Uterus (tissue), 3 donors: ENCODE measurements at regions not wholly inside any gene's neighbourhood (a gene's known extent, or its start where the extent isn't known, plus 50 kb on each side); places are given as distances from the start of the nearest gene placed in this dataset.

Source experiments
- DNase-seq, 2 donors: peaks; one replicate each; pipeline ENCODE4 v3.0.0-alpha.2; 2019 to 2020
- H3K27ac ChIP-seq, 2 donors: fragments of 200-600 bp; sonication (generic); 1 replicate in 1 of 2; 2 replicates in 1 of 2; pipeline ENCODE4 v1.5.1; 2016 to 2018
- H3K27me3 ChIP-seq, 2 donors: fragments of 200-600 bp; sonication (generic); one replicate each; pipeline ENCODE4 v1.5.1; 2018 to 2019; ENCODE audit warnings: control low read depth in 1 of 2
- H3K36me3 ChIP-seq, 2 donors: fragments of 200-600 bp; sonication (generic); one replicate each; pipeline ENCODE4 v1.5.1; 2019; ENCODE audit warnings: control low read depth in 1 of 2
- H3K4me1 ChIP-seq, 2 donors: fragments of 200-600 bp; sonication (generic); one replicate each; pipeline ENCODE4 v1.5.1; 2018 to 2019; ENCODE audit warnings: control low read depth in 1 of 2
- H3K4me3 ChIP-seq, 2 donors: fragments of 200-600 bp; sonication (generic); 1 replicate in 1 of 2; 2 replicates in 1 of 2; pipeline ENCODE4 v1.5.1; 2018 to 2019; ENCODE audit warnings: mild to moderate bottlenecking in 1 of 2
- H3K9me3 ChIP-seq, 2 donors: fragments of 200-600 bp; sonication (generic); one replicate each; pipeline ENCODE4 v1.5.1; 2019; ENCODE audit warnings: control low read depth in 1 of 2
- CTCF ChIP-seq, 4 experiments: fragments of 200-600 bp in 2 of 4; fragments of 450-650 bp in 2 of 4; sonication (generic) in 2 of 4; IDR thresholded peaks; one replicate each; pipeline ENCODE4 v1.5.1; 2016 to 2019; ENCODE audit warnings: antibody characterized with exemption in 4 of 4, mild to moderate bottlenecking in 2 of 4, moderate library complexity in 1 of 4
- POLR2A ChIP-seq, 2 donors: fragments of 450-650 bp; IDR thresholded peaks; one replicate each; pipeline ENCODE4 v1.6.1; 2016; ENCODE audit warnings: antibody characterized with exemption in 2 of 2, mild to moderate bottlenecking in 1 of 2, moderate library complexity in 1 of 2
- intact Hi-C: fragments of 100-400 bp; cut with DNase I; formaldehyde crosslinking; loops from one replicate; pipeline ENCODE4 v1.15.1; 2023; ENCODE audit warnings: low total_unique reads
- donor health status: DM: yes; HTN: yes; CAD: no.

- H3K27me3 ChIP-seq, result no peaks in the 10 kb centered on the region
Measured at GRCh38 chr3:18199757-18200156, 225.4 kb downstream of the SATB1 start.

GRCh38 chr3:18195836-18196235 is 229.3 kb downstream of the SATB1 start:
- no peak for DNase-seq
- intact Hi-C loops, result no loop called here
- Histone ChIP-seq H3K36me3 (no peaks in the 10 kb centered on the region), H3K4me3 (no peak overlapping the region), H3K4me1 (no peaks in the 10 kb centered on the region), H3K9me3 (peaks cover 0 to 4% of the 10 kb centered on the region in 2 donors), H3K27ac (no peak overlapping the region), H3K27me3 (no peaks in the 10 kb centered on the region)
- TF ChIP-seq CTCF (IDR thresholded peaks at IDR 0.05), result no peak

More at GRCh38 chr3:18199757-18200156, 225.4 kb downstream of the SATB1 start:
- Histone ChIP-seq H3K36me3 (no peaks in the 10 kb centered on the region), H3K4me3 (no peak overlapping the region), H3K27ac (no peak overlapping the region), H3K4me1 (no peaks in the 10 kb centered on the region), H3K9me3 (peaks cover 0 to 4% of the 10 kb centered on the region in 2 donors)
- no peak for DNase-seq
- intact Hi-C loops, result no loop called here
- TF ChIP-seq CTCF (IDR thresholded peaks at IDR 0.05), result no peak
- no peak for TF ChIP-seq POLR2A (IDR thresholded peaks at IDR 0.05)

- Histone ChIP-seq H3K4me1 (no peaks in the 10 kb centered on the region), H3K9me3 (no peaks in the 10 kb centered on the region), H3K4me3 (no peak overlapping the region), H3K36me3 (no peaks in the 10 kb centered on the region), H3K27ac (no peak overlapping the region), H3K27me3 (no peaks in the 10 kb centered on the region)
- TF ChIP-seq CTCF (IDR thresholded peaks at IDR 0.05) (no peak), POLR2A (IDR thresholded peaks at IDR 0.05) (no peak)
- DNase-seq, result no peak
- intact Hi-C loops, result no loop called here
Measured at GRCh38 chr3:18194431-18194830, 230.7 kb downstream of the SATB1 start.

- intact Hi-C loops, result no loop called here
- DNase-seq, result no peak
- H3K27me3 ChIP-seq, result no peaks in the 10 kb centered on the region
Measured at GRCh38 chr3:18190646-18191045, 234.5 kb downstream of the SATB1 start.

More at GRCh38 chr3:18190646-18191045, 234.5 kb downstream of the SATB1 start:
- TF ChIP-seq CTCF (IDR thresholded peaks at IDR 0.05) (no peak), POLR2A (IDR thresholded peaks at IDR 0.05) (no peak)
- Histone ChIP-seq H3K36me3 (no peaks in the 10 kb centered on the region), H3K27ac (no peak overlapping the region), H3K4me1 (no peaks in the 10 kb centered on the region), H3K4me3 (no peak overlapping the region), H3K9me3 (no peaks in the 10 kb centered on the region)
